Suprapubic skin (tissue), 4 donors: ENCODE measurements at regions not wholly inside any gene's neighbourhood (a gene's known extent, or its start where the extent isn't known, plus 50 kb on each side); places are given as distances from the start of the nearest gene placed in this dataset.

Source experiments
- DNase-seq, 2 donors: peaks; one replicate each; pipeline ENCODE4 v3.0.0-alpha.2; 2019; ENCODE audit warnings: low spot score in 2 of 2
- H3K27ac ChIP-seq: fragments of 200-600 bp; sonication (generic); one replicate; pipeline ENCODE4 v1.5.1; 2019
- H3K27me3 ChIP-seq: fragments of 200-600 bp; sonication (generic); one replicate; pipeline ENCODE4 v1.5.1; 2019
- H3K36me3 ChIP-seq: fragments of 200-600 bp; sonication (generic); one replicate; pipeline ENCODE4 v1.5.1; 2019
- H3K4me1 ChIP-seq: fragments of 200-600 bp; sonication (generic); one replicate; pipeline ENCODE4 v1.5.1; 2019
- H3K4me3 ChIP-seq: fragments of 200-600 bp; sonication (generic); one replicate; pipeline ENCODE4 v1.5.1; 2019; ENCODE audit warnings: mild to moderate bottlenecking
- H3K9me3 ChIP-seq: fragments of 200-600 bp; sonication (generic); one replicate; pipeline ENCODE4 v1.5.1; 2019
- CTCF ChIP-seq, 2 donors: fragments of 200-600 bp in 1 of 2; fragments of 450-650 bp in 1 of 2; sonication (generic) in 1 of 2; IDR thresholded peaks; one replicate each; pipeline ENCODE4 v1.5.1; 2016 to 2019; ENCODE audit warnings: antibody characterized with exemption in 2 of 2, mild to moderate bottlenecking in 1 of 2, moderate library complexity in 1 of 2
- EP300 ChIP-seq: sonication (generic); formaldehyde crosslinking; IDR thresholded peaks from one replicate; pipeline ENCODE4 v1.6.1; 2017; ENCODE audit warnings: antibody characterized with exemption
- POLR2A ChIP-seq, 2 donors: fragments of 450-650 bp; IDR thresholded peaks; one replicate each; pipeline ENCODE4 v1.6.1; 2017; ENCODE audit warnings: antibody characterized with exemption in 2 of 2, mild to moderate bottlenecking in 2 of 2, moderate library complexity in 2 of 2
- POLR2AphosphoS5 ChIP-seq, 3 donors: sonication (generic); formaldehyde crosslinking; IDR thresholded peaks; one replicate each; pipeline ENCODE4 v1.6.1; 2017; ENCODE audit warnings: antibody characterized with exemption in 3 of 3
- WGBS: methylation state at CpG from one replicate; pipeline ENCODE4 v1.1.5; 2018; 5-methylcytosine and 5-hydroxymethylcytosine counted together

GRCh38 chr4:117400039-117400835 lies 314.9 kb upstream of the TRAM1L1 start:
- H3K9me3 ChIP-seq = no peaks in the 10 kb centered on the region
- H3K27me3 ChIP-seq = no peaks in the 10 kb centered on the region
- TF ChIP-seq CTCF (IDR thresholded peaks at IDR 0.05) (no peak), EP300 (no peak), POLR2AphosphoS5 (IDR thresholded peaks at IDR 0.05) (no peak), POLR2A (IDR thresholded peaks at IDR 0.05) (no peak)
- DNase-seq = no peak
- H3K27ac ChIP-seq = no peak overlapping the region
- H3K4me1 ChIP-seq = no peaks in the 10 kb centered on the region
- H3K36me3 ChIP-seq = no peaks in the 10 kb centered on the region
- no peak overlapping the region for H3K4me3 ChIP-seq

- 68% methylated on average over 2 of the region's 2 CpGs for WGBS
- H3K27me3 ChIP-seq = no peaks in the 10 kb centered on the region
- no peaks in the 10 kb centered on the region for H3K36me3 ChIP-seq
- H3K27ac ChIP-seq = no peak overlapping the region
- no peaks in the 10 kb centered on the region for H3K4me1 ChIP-seq
- TF ChIP-seq EP300 (no peak), POLR2A (IDR thresholded peaks at IDR 0.05) (no peak), POLR2AphosphoS5 (IDR thresholded peaks at IDR 0.05) (no peak), CTCF (IDR thresholded peaks at IDR 0.05) (no peak)
- DNase-seq = no peak
- no peaks in the 10 kb centered on the region for H3K9me3 ChIP-seq
- no peak overlapping the region for H3K4me3 ChIP-seq
These were observed 327.3 kb upstream of the TRAM1L1 start for GRCh38 chr4:117412661-117413060.

- Histone ChIP-seq H3K36me3 (no peaks in the 10 kb centered on the region), H3K4me1 (no peaks in the 10 kb centered on the region), H3K9me3 (no peaks in the 10 kb centered on the region), H3K27me3 (no peaks in the 10 kb centered on the region), H3K4me3 (no peak overlapping the region), H3K27ac (no peak overlapping the region)
- no peak for DNase-seq
- WGBS = 48% methylated on average over 1 of the region's 1 CpG
- TF ChIP-seq CTCF (IDR thresholded peaks at IDR 0.05) = no peak
- TF ChIP-seq POLR2AphosphoS5 (IDR thresholded peaks at IDR 0.05) = no peak
- no peak for TF ChIP-seq EP300
- TF ChIP-seq POLR2A (IDR thresholded peaks at IDR 0.05) = no peak
These were observed 332.5 kb upstream of the TRAM1L1 start for GRCh38 chr4:117417856-117418255.

DNA sequence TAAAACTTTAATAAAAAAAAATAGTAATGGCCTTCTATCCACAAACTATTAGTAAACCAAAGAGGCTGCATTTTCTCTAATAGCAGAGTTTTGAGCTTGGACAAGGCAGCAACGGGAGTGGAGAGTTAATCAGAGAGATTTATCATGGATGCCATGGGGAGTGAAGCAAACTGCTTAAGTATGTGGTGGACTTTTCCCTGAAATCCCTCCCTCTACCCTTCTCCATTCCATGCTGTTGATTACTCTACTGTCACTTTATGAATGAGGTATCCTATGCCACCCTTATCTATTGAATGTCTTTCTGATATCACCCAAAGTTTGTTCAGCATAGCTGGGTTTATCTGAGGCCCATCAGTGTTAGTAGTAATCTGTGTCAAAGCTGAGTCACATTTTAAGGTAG lies 335.6 kb upstream of the TRAM1L1 start:
- H3K9me3 ChIP-seq = no peaks in the 10 kb centered on the region
- no peak overlapping the region for H3K27ac ChIP-seq
- no peak for TF ChIP-seq EP300
- no peaks in the 10 kb centered on the region for H3K4me1 ChIP-seq
- DNase-seq = no peak
- H3K36me3 ChIP-seq = no peaks in the 10 kb centered on the region
- H3K4me3 ChIP-seq = no peak overlapping the region
- H3K27me3 ChIP-seq = no peaks in the 10 kb centered on the region
- WGBS = 35% methylated on average over 1 of the region's 1 CpG

- H3K4me1 ChIP-seq = no peaks in the 10 kb centered on the region
These were observed 336.3 kb upstream of the TRAM1L1 start for GRCh38 chr4:117421706-117422105.

More at GRCh38 chr4:117421706-117422105, 336.3 kb upstream of the TRAM1L1 start:
- no peak for TF ChIP-seq EP300
- no peak for TF ChIP-seq POLR2AphosphoS5 (IDR thresholded peaks at IDR 0.05)
- no peak for TF ChIP-seq CTCF (IDR thresholded peaks at IDR 0.05)
- no peak for TF ChIP-seq POLR2A (IDR thresholded peaks at IDR 0.05)
- Histone ChIP-seq H3K4me3 (no peak overlapping the region), H3K36me3 (no peaks in the 10 kb centered on the region), H3K27ac (no peak overlapping the region), H3K9me3 (no peaks in the 10 kb centered on the region), H3K27me3 (no peaks in the 10 kb centered on the region)
- no peak for DNase-seq
- 54% methylated on average over 4 of the region's 4 CpGs for WGBS
